PFSK-1 (cell line): ENCODE measurements at regions not wholly inside any gene's neighbourhood (a gene's known extent, or its start where the extent isn't known, plus 50 kb on each side); places are given as distances from the start of the nearest gene placed in this dataset.

ENCODE experiments used
- FOXP2 ChIP-seq: optimal IDR thresholded peaks from 2 replicates; pipeline ENCODE3; 2011; ENCODE audit warnings: borderline replicate concordance, control low read depth, inconsistent platforms; ENCODE audit not compliant: insufficient read depth; ENCODE audit errors: extremely low read length, extremely low read depth
- POLR2AphosphoS5 ChIP-seq: IDR thresholded peaks from 2 replicates; pipeline ENCODE4 v1.6.1; 2012; ENCODE audit warnings: low read depth, mild to moderate bottlenecking, control low read depth, low read length, moderate library complexity
- SIN3A ChIP-seq: IDR thresholded peaks from 2 replicates; pipeline ENCODE4 v1.6.1; 2012; ENCODE audit warnings: mild to moderate bottlenecking, low read length, moderate library complexity, borderline replicate concordance; ENCODE audit not compliant: insufficient read depth
- TAF1 ChIP-seq: IDR thresholded peaks from 2 replicates; pipeline ENCODE4 v1.6.1; 2012; ENCODE audit warnings: low read length, control low read depth, borderline replicate concordance; ENCODE audit not compliant: insufficient read depth
- TF ChIP-seq, protein P1 (sequence below), 2 experiments: IDR thresholded peaks; 2 replicates each; pipeline versions ENCODE4 v1.6.1 to v1.8.0; 2011 to 2012; ENCODE audit warnings: low read depth in 2 of 2, low read length in 2 of 2, control low read depth in 1 of 2, inconsistent platforms in 1 of 2, mild to moderate bottlenecking in 1 of 2, moderate library complexity in 1 of 2; ENCODE audit not compliant: insufficient read depth in 1 of 2

- no peak for TF ChIP-seq TAF1
- no peak for TF ChIP-seq SIN3A
- no peak for TF ChIP-seq FOXP2
- TF ChIP-seq, protein P1, sequence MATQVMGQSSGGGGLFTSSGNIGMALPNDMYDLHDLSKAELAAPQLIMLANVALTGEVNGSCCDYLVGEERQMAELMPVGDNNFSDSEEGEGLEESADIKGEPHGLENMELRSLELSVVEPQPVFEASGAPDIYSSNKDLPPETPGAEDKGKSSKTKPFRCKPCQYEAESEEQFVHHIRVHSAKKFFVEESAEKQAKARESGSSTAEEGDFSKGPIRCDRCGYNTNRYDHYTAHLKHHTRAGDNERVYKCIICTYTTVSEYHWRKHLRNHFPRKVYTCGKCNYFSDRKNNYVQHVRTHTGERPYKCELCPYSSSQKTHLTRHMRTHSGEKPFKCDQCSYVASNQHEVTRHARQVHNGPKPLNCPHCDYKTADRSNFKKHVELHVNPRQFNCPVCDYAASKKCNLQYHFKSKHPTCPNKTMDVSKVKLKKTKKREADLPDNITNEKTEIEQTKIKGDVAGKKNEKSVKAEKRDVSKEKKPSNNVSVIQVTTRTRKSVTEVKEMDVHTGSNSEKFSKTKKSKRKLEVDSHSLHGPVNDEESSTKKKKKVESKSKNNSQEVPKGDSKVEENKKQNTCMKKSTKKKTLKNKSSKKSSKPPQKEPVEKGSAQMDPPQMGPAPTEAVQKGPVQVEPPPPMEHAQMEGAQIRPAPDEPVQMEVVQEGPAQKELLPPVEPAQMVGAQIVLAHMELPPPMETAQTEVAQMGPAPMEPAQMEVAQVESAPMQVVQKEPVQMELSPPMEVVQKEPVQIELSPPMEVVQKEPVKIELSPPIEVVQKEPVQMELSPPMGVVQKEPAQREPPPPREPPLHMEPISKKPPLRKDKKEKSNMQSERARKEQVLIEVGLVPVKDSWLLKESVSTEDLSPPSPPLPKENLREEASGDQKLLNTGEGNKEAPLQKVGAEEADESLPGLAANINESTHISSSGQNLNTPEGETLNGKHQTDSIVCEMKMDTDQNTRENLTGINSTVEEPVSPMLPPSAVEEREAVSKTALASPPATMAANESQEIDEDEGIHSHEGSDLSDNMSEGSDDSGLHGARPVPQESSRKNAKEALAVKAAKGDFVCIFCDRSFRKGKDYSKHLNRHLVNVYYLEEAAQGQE (IDR thresholded peaks at IDR 0.05; ENCODE audit: insufficient read depth in 1 of 2, low read depth in 2 of 2, low read length in 2 of 2) = no peak
- TF ChIP-seq POLR2AphosphoS5 = no peak
Measured at GRCh38 chr5:89723907-89724306, 685.6 kb downstream of the CETN3 start.

DNA sequence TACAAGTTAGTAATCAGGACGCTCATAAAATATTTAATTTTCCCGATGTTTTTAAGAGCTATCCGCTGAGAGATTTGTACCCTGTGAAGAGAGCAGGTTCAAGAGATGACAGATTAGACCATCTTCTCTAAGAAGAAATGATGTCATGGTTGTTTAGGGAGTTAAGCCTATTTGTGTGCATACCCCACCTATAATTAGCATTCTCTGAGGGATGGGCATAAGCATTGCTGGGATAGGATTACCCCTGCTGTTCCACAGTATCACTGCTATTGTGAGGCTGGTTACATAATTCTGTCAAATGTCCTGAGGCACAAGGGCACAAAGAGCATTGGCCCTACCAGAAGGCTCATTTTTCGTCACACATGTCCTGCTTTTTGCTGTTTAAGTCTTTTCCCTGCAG lies 687.0 kb downstream of the CETN3 start:
- TF ChIP-seq FOXP2 (no peak), TAF1 (no peak), POLR2AphosphoS5 (no peak), SIN3A (no peak)
- TF ChIP-seq, protein P1 (IDR thresholded peaks at IDR 0.05; ENCODE audit: insufficient read depth in 1 of 2, low read depth in 2 of 2, low read length in 2 of 2) = no peak

GRCh38 chr5:89721931-89722330 lies 687.6 kb downstream of the CETN3 start:
- no peak for TF ChIP-seq SIN3A
- TF ChIP-seq TAF1 = no peak
- TF ChIP-seq, protein P1 (IDR thresholded peaks at IDR 0.05; ENCODE audit: insufficient read depth in 1 of 2, low read depth in 2 of 2, low read length in 2 of 2) = no peak
- TF ChIP-seq POLR2AphosphoS5 = no peak
- TF ChIP-seq FOXP2 = no peak

- no peak for TF ChIP-seq SIN3A
Measured at GRCh38 chr5:89721353-89721752, 688.2 kb downstream of the CETN3 start.

GRCh38 chr5:89712134-89712700 lies 697.3 kb downstream of the CETN3 start:
- TF ChIP-seq, protein P1 (IDR thresholded peaks at IDR 0.05; ENCODE audit: insufficient read depth in 1 of 2, low read depth in 2 of 2, low read length in 2 of 2) = no peak
- TF ChIP-seq SIN3A = no peak

DNA sequence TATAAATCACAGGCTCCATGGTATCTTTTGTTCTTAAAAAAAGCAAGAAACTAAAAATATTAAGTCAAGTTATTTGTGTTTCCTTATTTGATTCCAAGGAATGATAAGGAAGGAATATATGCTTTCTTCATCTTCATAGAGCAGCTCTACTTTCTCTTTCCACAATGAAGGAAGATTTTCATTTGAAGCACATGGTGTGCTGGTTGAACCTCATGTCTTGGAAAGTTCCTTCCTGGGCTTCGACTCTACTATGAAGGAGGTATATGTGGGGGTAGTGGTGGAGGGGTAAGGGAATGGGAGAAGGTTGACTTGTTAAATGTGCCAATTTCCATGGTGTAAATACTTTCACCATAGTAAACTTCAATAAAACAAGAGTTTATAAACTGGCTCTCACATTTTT lies 698.0 kb downstream of the CETN3 start:
- no peak for TF ChIP-seq SIN3A
- no peak for TF ChIP-seq POLR2AphosphoS5
- TF ChIP-seq, protein P1 (IDR thresholded peaks at IDR 0.05; ENCODE audit: insufficient read depth in 1 of 2, low read depth in 2 of 2, low read length in 2 of 2) = no peak
- no peak for TF ChIP-seq FOXP2
- TF ChIP-seq TAF1 = no peak
